ENCODE measurements at regions not wholly inside any gene's neighbourhood (a gene's known extent, or its start where the extent isn't known, plus 50 kb on each side); places are given as distances from the start of the nearest gene placed in this dataset.
"Not testable (repeated sequence)": the region's sequence is repeated elsewhere in the genome, so short reads cannot be mapped to it uniquely, and the experiment has no call there.

DNA sequence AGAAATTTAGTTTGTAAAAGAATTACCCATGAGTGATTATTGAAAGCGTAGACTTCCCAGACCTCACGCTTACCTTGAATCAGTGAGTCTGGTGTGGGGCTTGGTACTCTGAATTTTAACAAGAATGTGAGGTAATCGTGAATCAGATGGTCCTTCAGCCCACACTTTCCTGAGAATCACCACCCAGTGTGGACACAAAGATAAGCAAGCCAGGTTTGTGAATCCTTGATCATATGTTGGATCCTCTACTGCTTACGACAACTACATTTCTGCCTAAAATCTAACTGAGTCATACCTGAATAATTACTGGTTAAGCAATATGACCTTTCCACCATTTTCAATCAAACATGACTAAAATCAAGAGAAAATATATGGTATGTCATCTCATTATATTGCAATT lies 589.3 kb downstream of the TFAP2A start:
- no peak for DNase-seq
- Histone ChIP-seq H3K4me3 (no peak overlapping the region), H3K27ac (no peak overlapping the region), H3K4me1 (no peaks in the 10 kb centered on the region), H3K27me3 (no peaks in the 10 kb centered on the region), H3K9me3 (replicated peaks) (no peaks in the 10 kb centered on the region), H3K36me3 (no peaks in the 10 kb centered on the region)

DNA sequence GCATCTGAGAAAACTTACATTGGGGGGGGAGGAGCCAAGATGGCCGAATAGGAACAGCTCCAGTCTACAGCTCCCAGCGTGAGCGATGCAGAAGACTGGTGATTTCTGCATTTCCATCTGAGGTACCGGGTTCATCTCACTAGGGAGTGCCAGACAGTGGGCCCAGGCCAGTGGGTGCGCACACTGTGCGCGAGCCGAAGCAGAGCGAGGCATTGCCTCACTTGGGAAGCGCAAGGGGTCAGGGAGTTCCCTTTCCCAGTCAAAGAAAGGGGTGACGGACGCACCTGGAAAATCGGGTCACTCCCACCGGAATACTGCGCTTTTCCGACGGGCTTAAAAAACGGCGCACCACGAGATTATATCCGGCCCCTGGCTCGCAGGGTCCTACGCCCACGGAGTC lies 604.1 kb downstream of the TFAP2A start:
- not testable (repeated sequence) for H3K4me1 ChIP-seq; H3K9me3 ChIP-seq (replicated peaks); DNase-seq; H3K27ac ChIP-seq; H3K27me3 ChIP-seq; H3K4me3 ChIP-seq; H3K36me3 ChIP-seq

DNA sequence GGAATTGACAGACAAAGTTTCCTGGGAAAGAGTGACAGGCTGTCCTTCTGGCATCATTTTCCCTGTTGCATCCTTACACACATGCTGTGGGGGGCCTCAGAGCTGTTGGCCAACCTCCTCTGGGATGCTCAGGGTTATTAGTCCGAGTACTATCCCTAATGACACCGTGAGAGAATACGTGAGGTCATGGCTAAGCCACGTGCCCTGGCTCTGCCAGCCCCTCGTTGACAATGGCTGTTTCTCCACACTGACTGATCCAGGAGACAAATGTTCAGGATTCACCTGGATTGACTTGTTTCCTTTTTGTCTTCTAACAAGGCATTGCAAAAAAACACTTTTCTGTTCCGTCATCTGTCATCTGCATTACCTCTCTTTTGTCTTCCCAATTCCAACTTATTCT lies 604.6 kb downstream of the TFAP2A start:
- Histone ChIP-seq H3K36me3 (no peaks in the 10 kb centered on the region), H3K4me1 (no peaks in the 10 kb centered on the region), H3K4me3 (no peak overlapping the region), H3K27me3 (no peaks in the 10 kb centered on the region), H3K9me3 (replicated peaks) (no peaks in the 10 kb centered on the region), H3K27ac (no peak overlapping the region)
- no peak for DNase-seq

DNA sequence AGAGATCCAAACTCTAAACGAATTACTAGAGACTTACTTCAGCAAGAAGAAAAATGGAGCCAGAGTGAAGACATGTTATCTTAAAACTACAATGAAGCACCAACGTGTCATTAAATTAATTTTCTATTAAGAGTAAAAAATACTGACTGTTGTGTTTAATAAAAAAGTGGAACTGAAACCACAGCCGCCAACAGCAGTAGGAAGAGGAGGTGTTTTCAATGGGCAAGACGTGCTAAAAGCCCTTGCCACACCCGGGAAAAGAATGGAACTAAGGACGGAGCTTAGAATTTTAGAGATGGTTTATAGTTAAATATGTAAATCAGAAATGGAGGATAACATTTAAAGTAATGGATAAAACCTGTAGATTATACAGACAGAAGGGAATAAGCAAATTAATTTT lies 608.7 kb downstream of the TFAP2A start:
- H3K27me3 ChIP-seq: no peaks in the 10 kb centered on the region
- H3K36me3 ChIP-seq: no peaks in the 10 kb centered on the region
- H3K9me3 ChIP-seq (replicated peaks): no peaks in the 10 kb centered on the region
- no peak overlapping the region for H3K27ac ChIP-seq
- H3K4me1 ChIP-seq: no peaks in the 10 kb centered on the region
- no peak for DNase-seq
- H3K4me3 ChIP-seq: no peak overlapping the region

DNA sequence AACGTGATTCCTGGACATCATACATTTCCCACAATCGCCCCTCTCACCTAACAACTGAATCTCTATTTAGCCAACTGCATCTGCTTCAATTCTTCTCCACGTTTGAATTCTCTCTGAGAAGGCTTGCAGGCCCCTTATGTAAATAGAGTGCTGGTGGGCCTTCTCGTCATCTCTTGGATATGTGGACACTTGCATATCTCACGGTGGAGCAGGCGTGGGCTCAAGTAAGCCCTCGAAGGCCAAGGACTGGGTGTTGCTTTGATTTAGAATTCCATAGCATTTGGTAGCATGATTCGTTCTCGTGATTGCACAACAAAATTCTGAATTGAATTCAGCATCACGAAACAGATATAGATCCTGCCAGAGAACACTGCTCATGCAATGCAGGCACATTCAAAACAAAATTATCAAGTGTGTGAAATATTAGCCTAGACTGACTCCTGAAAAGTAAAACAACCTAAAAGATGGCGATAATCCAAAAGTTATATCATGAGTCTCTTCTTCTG lies 613.6 kb downstream of the TFAP2A start:
- Histone ChIP-seq H3K4me3 (no peak overlapping the region), H3K27me3 (no peaks in the 10 kb centered on the region), H3K4me1 (no peaks in the 10 kb centered on the region), H3K27ac (no peak overlapping the region), H3K36me3 (no peaks in the 10 kb centered on the region), H3K9me3 (replicated peaks) (no peaks in the 10 kb centered on the region)
- no peak for DNase-seq

DNA sequence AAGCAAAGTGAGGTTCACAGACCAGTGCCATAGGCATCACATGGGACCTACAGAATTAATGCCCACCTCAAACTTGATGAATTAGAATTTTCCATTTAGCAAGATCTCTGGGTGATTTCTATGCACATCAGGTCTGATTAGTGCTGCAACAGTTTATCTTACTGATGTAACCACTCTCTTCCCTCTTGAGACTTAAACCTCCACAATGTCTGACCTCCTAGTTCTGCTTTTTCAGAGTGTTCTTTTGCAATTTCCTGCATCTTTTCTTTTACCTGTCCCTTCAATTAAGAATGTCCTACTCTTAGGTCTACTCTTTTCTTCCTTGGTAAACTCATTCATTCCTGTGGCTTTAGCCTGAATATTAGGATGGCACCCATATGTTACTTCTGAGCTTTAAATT lies 615.3 kb downstream of the TFAP2A start:
- no peak for DNase-seq
- no peak overlapping the region for H3K27ac ChIP-seq
- no peaks in the 10 kb centered on the region for H3K9me3 ChIP-seq (replicated peaks)
- no peaks in the 10 kb centered on the region for H3K36me3 ChIP-seq
- no peak overlapping the region for H3K4me3 ChIP-seq
- no peaks in the 10 kb centered on the region for H3K27me3 ChIP-seq
- no peaks in the 10 kb centered on the region for H3K4me1 ChIP-seq

DNA sequence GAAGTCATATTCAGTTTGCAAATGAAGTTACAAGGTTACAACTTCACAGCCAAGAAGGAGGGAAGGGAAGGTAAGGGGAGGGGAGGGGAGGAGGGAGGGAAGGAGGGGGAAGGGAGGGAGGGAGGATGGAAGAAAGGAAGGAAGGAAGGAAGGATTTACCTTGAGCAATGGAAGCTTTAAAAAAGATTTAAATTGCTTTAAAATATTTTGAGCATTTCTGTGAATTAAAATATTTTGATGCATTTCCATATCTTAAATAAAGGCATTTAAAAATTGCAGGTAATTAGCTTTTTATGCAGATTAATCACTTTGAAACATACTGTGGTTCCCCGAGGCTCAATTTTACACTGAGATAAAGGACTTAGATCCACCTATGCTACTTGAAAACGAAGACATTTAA lies 618.0 kb downstream of the TFAP2A start:
- no peaks in the 10 kb centered on the region for H3K4me1 ChIP-seq
- no peaks in the 10 kb centered on the region for H3K9me3 ChIP-seq (replicated peaks)
- no peak overlapping the region for H3K4me3 ChIP-seq
- DNase-seq: no peak
- no peak overlapping the region for H3K27ac ChIP-seq
- no peaks in the 10 kb centered on the region for H3K27me3 ChIP-seq
- H3K36me3 ChIP-seq: no peaks in the 10 kb centered on the region

DNA sequence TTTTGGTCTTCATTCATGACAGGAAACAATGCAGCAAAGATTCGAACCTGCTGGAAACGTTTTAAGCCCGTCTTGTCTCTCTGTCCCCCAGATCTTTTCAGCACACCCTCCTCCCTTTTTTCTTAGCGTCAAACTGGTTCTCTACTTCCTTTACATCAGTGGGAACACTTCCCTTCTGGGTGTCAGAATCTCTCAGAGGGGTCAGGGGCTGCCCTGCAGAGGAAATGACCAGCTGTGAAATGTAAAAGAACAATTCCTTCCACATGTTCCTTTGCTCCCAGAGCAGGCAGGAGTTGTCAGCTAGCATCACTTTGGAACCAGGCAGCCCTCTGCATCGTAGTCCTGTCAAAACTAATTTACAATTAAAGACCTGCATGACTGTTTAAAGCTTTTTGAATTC lies 619.0 kb downstream of the TFAP2A start:
- Histone ChIP-seq H3K27me3 (no peaks in the 10 kb centered on the region), H3K9me3 (replicated peaks) (no peaks in the 10 kb centered on the region), H3K36me3 (no peaks in the 10 kb centered on the region), H3K4me3 (no peak overlapping the region), H3K4me1 (no peaks in the 10 kb centered on the region), H3K27ac (no peak overlapping the region)
- DNase-seq: no peak

DNA sequence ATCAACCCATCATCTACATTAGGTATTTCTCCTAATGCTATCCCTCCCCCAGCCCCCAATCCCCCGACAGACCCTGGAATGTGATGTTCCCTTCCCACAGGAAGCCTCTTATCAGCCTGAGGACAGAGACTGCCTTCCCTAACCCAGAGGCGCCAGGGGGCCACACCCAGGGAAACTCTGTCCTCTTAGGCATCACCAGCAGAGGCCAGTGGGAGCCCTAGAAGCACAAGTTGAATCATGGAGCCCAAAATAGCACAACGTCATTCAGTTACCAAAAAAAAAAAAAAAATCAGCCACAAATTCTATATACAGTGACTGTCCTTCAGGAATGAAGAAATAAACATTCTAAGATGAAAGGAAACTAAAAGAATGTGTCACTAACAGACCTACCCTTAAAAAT lies 625.7 kb downstream of the TFAP2A start:
- no peaks in the 10 kb centered on the region for H3K4me1 ChIP-seq
- no peak overlapping the region for H3K27ac ChIP-seq
- no peaks in the 10 kb centered on the region for H3K9me3 ChIP-seq (replicated peaks)
- DNase-seq: no peak
- H3K4me3 ChIP-seq: no peak overlapping the region
- no peaks in the 10 kb centered on the region for H3K36me3 ChIP-seq
- no peaks in the 10 kb centered on the region for H3K27me3 ChIP-seq

DNA sequence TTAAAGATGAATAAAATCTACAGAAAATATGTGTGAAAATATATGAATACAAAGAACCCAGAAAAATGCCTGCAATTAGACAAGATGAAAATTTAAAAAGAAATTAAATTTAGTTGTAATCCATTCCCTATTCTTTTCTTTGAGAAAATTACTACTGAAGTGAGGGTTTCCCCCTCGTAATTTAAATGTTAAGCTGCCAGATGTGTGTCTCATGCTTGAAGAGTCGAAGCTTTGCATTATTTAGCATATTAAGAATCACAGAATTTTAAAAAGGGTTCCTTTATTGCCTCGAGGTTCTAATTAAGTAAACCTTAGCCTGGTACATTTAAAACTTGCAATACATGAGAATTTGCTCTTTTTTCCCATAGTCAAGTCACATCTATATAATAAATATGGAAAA lies 630.1 kb downstream of the TFAP2A start:
- no peaks in the 10 kb centered on the region for H3K36me3 ChIP-seq
- no peaks in the 10 kb centered on the region for H3K27me3 ChIP-seq
- H3K4me3 ChIP-seq: no peak overlapping the region
- no peak for DNase-seq
- no peak overlapping the region for H3K27ac ChIP-seq
- H3K4me1 ChIP-seq: 0 out of 2 replicates have a peak, but pooled peaks cover 2% of the 10 kb centered on the region
- no peaks in the 10 kb centered on the region for H3K9me3 ChIP-seq (replicated peaks)

DNA sequence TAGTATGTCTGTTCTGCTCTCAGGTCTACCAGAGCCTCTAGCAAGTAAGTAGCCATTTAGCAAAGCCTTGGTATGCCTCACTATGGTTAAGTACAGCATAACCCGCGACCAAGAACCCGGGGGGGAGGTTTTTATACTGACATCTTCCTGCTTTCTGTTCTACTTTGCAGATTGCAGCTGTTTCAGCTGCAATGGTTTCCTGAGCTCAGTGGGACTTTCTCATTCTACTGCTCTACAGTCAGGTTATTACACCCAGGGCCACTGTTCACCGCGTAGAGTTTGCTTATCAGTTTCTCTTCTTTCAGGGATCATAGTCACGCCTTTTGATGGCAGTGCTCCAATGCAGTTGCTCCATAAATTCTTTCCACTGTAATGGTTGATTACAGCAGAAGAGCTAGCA lies 631.3 kb downstream of the TFAP2A start:
- DNase-seq: peak; percentile 12 to 49
- Histone ChIP-seq H3K4me3 (no peak overlapping the region), H3K36me3 (no peaks in the 10 kb centered on the region), H3K27me3 (no peaks in the 10 kb centered on the region), H3K9me3 (replicated peaks) (no peaks in the 10 kb centered on the region), H3K4me1 (0 out of 2 replicates have a peak, but pooled peaks cover 2% of the 10 kb centered on the region), H3K27ac (no peak overlapping the region)

DNA sequence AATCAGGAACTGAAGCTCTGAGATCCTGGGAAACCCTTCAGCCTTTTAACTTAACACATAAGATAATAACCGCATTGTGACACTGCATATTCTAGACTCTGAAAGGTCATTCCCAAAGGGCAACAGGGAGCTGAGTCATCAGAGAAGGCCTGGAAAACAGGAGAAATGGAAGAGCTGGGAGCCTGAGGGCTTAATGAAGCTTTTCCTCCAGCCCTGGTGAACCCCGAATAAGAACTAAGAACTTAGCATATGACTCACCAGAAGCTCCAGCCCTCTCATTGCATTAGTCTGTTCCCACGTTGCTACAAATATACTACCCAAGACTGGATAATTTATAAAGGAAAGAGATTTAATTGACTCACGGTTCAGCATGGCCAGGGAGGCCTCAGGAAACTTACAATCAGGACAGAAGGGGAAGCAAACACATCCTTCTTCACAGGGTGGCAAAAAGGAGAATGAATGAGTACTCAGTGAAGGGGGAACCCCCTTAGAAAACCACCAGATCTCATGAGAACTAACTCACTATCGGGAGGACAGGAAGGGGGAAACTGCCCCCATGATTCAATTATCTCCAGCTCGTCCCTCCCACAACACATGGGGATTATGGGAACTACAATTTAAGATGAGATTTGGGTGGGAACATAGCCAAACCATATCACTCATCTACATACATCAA lies 648.5 kb downstream of the TFAP2A start:
- Histone ChIP-seq H3K27ac (no peak overlapping the region), H3K4me3 (no peak overlapping the region), H3K27me3 (no peaks in the 10 kb centered on the region), H3K4me1 (peaks cover 4% of the 10 kb centered on the region; the same call in 1 of the 2 replicates), H3K9me3 (replicated peaks) (no peaks in the 10 kb centered on the region), H3K36me3 (no peaks in the 10 kb centered on the region)
- DNase-seq: peak; percentile 11 to 33

DNA sequence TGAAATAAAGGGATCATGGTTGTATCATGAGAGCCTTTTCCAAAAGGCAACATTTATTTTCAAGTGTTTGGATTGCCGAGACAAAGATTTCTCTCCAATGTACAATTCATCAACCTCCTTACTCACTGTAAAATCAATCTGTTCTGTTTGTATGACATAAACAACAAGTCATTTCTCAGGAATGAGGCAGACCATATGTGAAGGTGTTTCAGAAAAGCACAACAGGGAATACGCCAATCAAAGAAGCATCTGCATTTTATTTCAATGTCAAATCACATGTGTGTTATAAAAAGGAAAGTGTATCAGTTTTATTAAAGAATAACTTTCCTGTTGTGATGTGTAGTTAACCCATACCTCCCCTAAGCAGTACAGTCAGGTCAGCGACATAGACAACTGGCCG lies 653.7 kb downstream of the TFAP2A start:
- no peaks in the 10 kb centered on the region for H3K27me3 ChIP-seq
- DNase-seq: no peak
- no peaks in the 10 kb centered on the region for H3K36me3 ChIP-seq
- no peak overlapping the region for H3K4me3 ChIP-seq
- H3K4me1 ChIP-seq: peaks cover under 1% of the 10 kb centered on the region; the same call in 1 of the 2 replicates
- no peaks in the 10 kb centered on the region for H3K9me3 ChIP-seq (replicated peaks)
- no peak overlapping the region for H3K27ac ChIP-seq

DNA sequence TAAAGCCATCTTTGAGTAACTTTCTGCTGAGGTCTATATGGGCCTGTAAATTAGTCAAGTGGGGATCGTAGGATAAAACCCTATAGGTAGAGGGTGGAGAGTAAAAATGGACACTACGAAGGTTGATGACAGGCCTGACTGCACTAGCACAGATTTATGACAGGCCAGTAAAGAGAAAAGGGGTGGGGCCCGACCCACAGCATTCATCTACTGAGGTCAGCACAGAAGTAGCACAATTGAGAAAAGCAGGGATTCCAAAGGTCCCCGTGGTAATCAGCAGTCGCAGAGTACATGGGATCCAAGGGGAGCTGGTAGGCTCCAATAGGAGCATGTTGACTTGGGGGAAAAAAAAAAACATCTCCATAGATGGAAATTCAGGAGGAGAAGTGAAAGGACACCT lies 660.4 kb downstream of the TFAP2A start:
- Histone ChIP-seq H3K27me3 (no peaks in the 10 kb centered on the region), H3K27ac (no peak overlapping the region), H3K36me3 (no peaks in the 10 kb centered on the region), H3K4me3 (no peak overlapping the region), H3K9me3 (replicated peaks) (no peaks in the 10 kb centered on the region), H3K4me1 (no peaks in the 10 kb centered on the region)
- no peak for DNase-seq

DNA sequence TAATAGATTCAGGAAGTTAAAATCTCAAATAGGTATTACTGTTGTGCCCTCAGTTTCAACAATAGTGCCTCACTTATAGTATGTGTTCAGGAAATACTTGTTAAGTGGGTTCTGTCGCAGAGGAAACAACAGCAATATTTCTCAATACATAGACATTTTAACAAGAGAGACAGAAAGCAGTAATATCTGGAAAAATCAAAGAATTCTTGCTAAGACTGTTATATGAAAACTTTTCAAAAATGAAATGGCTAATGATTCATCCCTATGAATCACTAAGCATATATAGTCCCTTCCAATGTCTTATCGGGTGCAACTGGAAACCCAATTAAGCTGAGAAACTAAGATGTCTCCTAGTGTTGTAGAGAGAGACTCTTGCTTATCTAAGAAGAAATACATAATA lies 668.9 kb downstream of the TFAP2A start:
- Histone ChIP-seq H3K27me3 (no peaks in the 10 kb centered on the region), H3K27ac (no peak overlapping the region), H3K9me3 (replicated peaks) (no peaks in the 10 kb centered on the region), H3K4me3 (no peak overlapping the region), H3K36me3 (no peaks in the 10 kb centered on the region), H3K4me1 (no peaks in the 10 kb centered on the region)
- DNase-seq: no peak

DNA sequence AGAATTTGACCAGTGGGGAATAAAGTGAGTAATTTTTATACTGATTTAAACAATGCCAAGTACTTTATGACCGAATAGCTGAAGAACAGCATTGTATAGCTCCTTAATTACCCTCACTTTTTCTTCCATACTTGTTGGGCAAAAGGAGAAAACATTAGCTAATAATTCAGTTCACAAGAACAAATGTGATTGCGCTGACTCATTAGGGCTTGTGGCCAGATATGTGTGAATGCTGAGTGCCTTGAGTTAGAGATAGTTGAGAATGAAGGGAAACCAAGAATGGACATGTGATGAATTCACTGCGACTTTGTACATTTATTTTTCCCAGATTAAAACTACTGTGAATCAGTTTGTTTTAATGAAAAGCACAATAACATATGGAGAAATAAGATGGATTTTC lies 669.4 kb downstream of the TFAP2A start:
- Histone ChIP-seq H3K9me3 (replicated peaks) (no peaks in the 10 kb centered on the region), H3K4me3 (no peak overlapping the region), H3K27me3 (no peaks in the 10 kb centered on the region), H3K4me1 (no peaks in the 10 kb centered on the region), H3K36me3 (no peaks in the 10 kb centered on the region), H3K27ac (no peak overlapping the region)
- no peak for DNase-seq
